ENCODE measurements at regions not wholly inside any gene's neighbourhood (a gene's known extent, or its start where the extent isn't known, plus 50 kb on each side); places are given as distances from the start of the nearest gene placed in this dataset.

GRCh38 chr20:22508426-22508825 lies 75.9 kb downstream of the FOXA2 start:
- TF ChIP-seq CTCF (conservative IDR thresholded peaks at IDR 0.05; ENCODE audit: low read depth, low read length), result no peak
- TF ChIP-seq EZH2 (IDR thresholded peaks at IDR 0.05; ENCODE audit: low read length, unreplicated experiment), result no peak

All from PC-3 (cell line).